ENCODE measurements at regions not wholly inside any gene's neighbourhood (a gene's known extent, or its start where the extent isn't known, plus 50 kb on each side); places are given as distances from the start of the nearest gene placed in this dataset.

- DNase-seq (ENCODE audit: low read depth) = no peak
Observed at GRCh38 chr11:70486731-70487130, 88.4 kb downstream of the CTTN start.

- no peak for DNase-seq (ENCODE audit: low read depth)
Observed at GRCh38 chr11:70487160-70487559, 88.8 kb downstream of the CTTN start.

GRCh38 chr11:70487756-70488155 lies 89.4 kb downstream of the CTTN start:
- DNase-seq (ENCODE audit: low read depth) = no peak

GRCh38 chr11:70488171-70488703 lies 89.9 kb downstream of the CTTN start:
- no peak for DNase-seq (ENCODE audit: low read depth)

- no peak for DNase-seq (ENCODE audit: low read depth)
Observed at GRCh38 chr11:70489276-70489675, 90.9 kb downstream of the CTTN start.

- DNase-seq (ENCODE audit: low read depth) = no peak
Observed at GRCh38 chr11:70490208-70490607, 91.9 kb downstream of the CTTN start.

GRCh38 chr11:70490723-70491558 lies 92.6 kb downstream of the CTTN start:
- DNase-seq (ENCODE audit: low read depth) = no peak

- DNase-seq (ENCODE audit: low read depth) = no peak
Observed at GRCh38 chr11:70491696-70492472, 93.6 kb downstream of the CTTN start.

- DNase-seq (ENCODE audit: low read depth) = no peak
Observed at GRCh38 chr11:70493089-70493474, 94.8 kb downstream of the CTTN start.

- no peak for DNase-seq (ENCODE audit: low read depth)
Observed at GRCh38 chr11:70493891-70494290, 95.6 kb downstream of the CTTN start.

- DNase-seq (ENCODE audit: low read depth) = no peak
Observed at GRCh38 chr11:70494559-70495350, 96.4 kb downstream of the CTTN start.

- no peak for DNase-seq (ENCODE audit: low read depth)
Observed at GRCh38 chr11:70495351-70496310, 97.3 kb downstream of the CTTN start.

- no peak for DNase-seq (ENCODE audit: low read depth)
Observed at GRCh38 chr11:70496591-70497535, 98.5 kb downstream of the CTTN start.

GRCh38 chr11:70497536-70498075 lies 99.3 kb downstream of the CTTN start:
- DNase-seq (ENCODE audit: low read depth) = no peak

- no peak for DNase-seq (ENCODE audit: low read depth)
Observed at GRCh38 chr11:70498171-70498571, 99.8 kb downstream of the CTTN start.

GRCh38 chr11:70498976-70499801 lies 100.9 kb downstream of the CTTN start:
- no peak for DNase-seq (ENCODE audit: low read depth)

GRCh38 chr11:70500076-70500847 lies 101.9 kb downstream of the CTTN start:
- no peak for DNase-seq (ENCODE audit: low read depth)
